SK-N-SH (cell line): ENCODE measurements at regions not wholly inside any gene's neighbourhood (a gene's known extent, or its start where the extent isn't known, plus 50 kb on each side); places are given as distances from the start of the nearest gene placed in this dataset.
"Not testable (repeated sequence)": the region's sequence is repeated elsewhere in the genome, so short reads cannot be mapped to it uniquely, and the experiment has no call there.

Experiments used
- ELF1 ChIP-seq: IDR thresholded peaks from 2 replicates; pipeline ENCODE4 v1.4.0; 2012
- EP300 ChIP-seq, 2 experiments: IDR thresholded peaks; 2 replicates each; pipeline versions ENCODE4 v1.4.0 to v1.6.1; 2012; ENCODE audit warnings: borderline replicate concordance in 1 of 2, low read depth in 1 of 2, low read length in 1 of 2
- NRF1 ChIP-seq: IDR thresholded peaks from 2 replicates; pipeline ENCODE4 v1.6.1; 2012; ENCODE audit warnings: low read depth, mild to moderate bottlenecking, low read length
- POLR2AphosphoS5 ChIP-seq: IDR thresholded peaks from 2 replicates; pipeline ENCODE4 v1.6.1; 2012; ENCODE audit warnings: low read depth, low read length
- RAD21 ChIP-seq: IDR thresholded peaks from 2 replicates; pipeline ENCODE4 v1.6.1; 2012; ENCODE audit warnings: mild to moderate bottlenecking, low read length
- TAF1 ChIP-seq: IDR thresholded peaks from 2 replicates; pipeline ENCODE4 v1.6.1; 2012; ENCODE audit warnings: low read depth, mild to moderate bottlenecking, low read length, moderate library complexity, borderline replicate concordance
- TEAD4 ChIP-seq: IDR thresholded peaks from 2 replicates; pipeline ENCODE4 v1.4.0; 2012; ENCODE audit warnings: mild to moderate bottlenecking, borderline replicate concordance; ENCODE audit not compliant: insufficient read depth
- TF ChIP-seq, protein P1 (sequence below): IDR thresholded peaks from 2 replicates; pipeline ENCODE4 v1.4.0; 2012; ENCODE audit warnings: low read depth, borderline replicate concordance
- TF ChIP-seq, protein P2 (sequence below): fragments of 150-350 bp; IDR thresholded peaks from 2 replicates; pipeline ENCODE4 v1.6.1; 2017; ENCODE audit warnings: antibody characterized with exemption, low read length, low read depth, borderline replicate concordance
- TF ChIP-seq, protein P3 (sequence below): fragments of 200-600 bp; sonication (generic); IDR thresholded peaks from 2 replicates; pipeline ENCODE4 v1.6.1; 2017; ENCODE audit warnings: antibody characterized with exemption, mild to moderate bottlenecking, moderate library complexity
- TF ChIP-seq, protein P4 (sequence below): IDR thresholded peaks from 2 replicates; pipeline ENCODE4; 2012
- TF ChIP-seq, protein P5 (sequence below): IDR thresholded peaks from 2 replicates; pipeline ENCODE4 v1.4.0; 2012; ENCODE audit warnings: low read depth
- TF ChIP-seq, protein P6 (sequence below): IDR thresholded peaks from 2 replicates; pipeline ENCODE4 v1.4.0; 2012; ENCODE audit warnings: low read depth, borderline replicate concordance

DNA sequence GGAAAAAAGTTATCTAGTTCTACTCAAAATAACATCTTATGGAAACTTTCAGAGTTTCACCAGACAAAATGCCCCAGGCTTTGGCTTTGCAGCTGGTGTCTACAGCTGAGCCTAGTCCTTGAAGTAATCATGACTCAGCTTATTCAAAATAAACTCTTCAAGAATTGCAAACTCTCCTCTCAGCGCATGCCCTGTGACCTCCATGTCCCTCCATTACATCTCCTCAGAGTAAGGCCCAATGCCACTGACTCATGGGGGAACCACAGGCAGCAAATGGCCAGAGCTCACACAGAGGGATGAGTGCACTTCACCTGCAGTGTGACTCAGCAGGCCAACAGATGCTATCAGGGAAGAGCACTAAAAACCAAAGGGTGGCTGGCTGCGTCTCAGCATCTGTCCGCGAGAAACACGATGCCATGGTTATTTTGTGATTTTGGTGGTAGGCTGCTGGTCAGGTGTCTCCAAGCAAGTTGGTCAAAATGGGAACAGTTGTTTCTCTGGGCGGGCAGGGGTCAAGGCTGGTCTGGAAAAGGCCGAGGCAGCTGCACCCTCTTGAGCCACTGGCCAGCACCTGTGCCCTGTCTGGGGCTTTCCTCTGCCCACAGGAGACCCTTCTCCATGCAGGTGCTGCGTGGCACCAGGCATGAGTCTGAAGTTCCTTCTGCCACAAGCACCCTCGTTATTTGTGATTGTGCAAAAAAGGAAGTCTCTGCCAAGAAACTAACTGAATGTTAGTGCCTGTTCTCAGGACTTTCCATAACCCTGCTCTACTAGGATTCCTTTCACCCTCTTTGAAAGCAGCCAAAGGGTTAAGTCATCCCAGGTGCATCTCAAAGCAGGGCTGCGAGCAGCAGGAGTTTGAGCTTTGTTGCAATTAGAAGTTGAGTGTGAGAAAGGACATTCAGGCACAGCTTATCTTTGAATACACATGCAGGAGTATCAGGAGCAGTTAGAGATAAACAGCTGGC, 118.1 kb upstream of the PLGLB2 start:
- TF ChIP-seq, protein P1, sequence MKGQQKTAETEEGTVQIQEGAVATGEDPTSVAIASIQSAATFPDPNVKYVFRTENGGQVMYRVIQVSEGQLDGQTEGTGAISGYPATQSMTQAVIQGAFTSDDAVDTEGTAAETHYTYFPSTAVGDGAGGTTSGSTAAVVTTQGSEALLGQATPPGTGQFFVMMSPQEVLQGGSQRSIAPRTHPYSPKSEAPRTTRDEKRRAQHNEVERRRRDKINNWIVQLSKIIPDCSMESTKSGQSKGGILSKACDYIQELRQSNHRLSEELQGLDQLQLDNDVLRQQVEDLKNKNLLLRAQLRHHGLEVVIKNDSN: not testable (repeated sequence)
- TF ChIP-seq, protein P2, sequence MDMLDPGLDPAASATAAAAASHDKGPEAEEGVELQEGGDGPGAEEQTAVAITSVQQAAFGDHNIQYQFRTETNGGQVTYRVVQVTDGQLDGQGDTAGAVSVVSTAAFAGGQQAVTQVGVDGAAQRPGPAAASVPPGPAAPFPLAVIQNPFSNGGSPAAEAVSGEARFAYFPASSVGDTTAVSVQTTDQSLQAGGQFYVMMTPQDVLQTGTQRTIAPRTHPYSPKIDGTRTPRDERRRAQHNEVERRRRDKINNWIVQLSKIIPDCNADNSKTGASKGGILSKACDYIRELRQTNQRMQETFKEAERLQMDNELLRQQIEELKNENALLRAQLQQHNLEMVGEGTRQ: not testable (repeated sequence)
- TF ChIP-seq RAD21; TAF1; POLR2AphosphoS5; EP300 (IDR thresholded peaks at IDR 0.05; ENCODE audit: borderline replicate concordance in 1 of 2, low read depth in 1 of 2, low read length in 1 of 2); NRF1; ELF1; TEAD4: not testable (repeated sequence)
- TF ChIP-seq, protein P3, sequence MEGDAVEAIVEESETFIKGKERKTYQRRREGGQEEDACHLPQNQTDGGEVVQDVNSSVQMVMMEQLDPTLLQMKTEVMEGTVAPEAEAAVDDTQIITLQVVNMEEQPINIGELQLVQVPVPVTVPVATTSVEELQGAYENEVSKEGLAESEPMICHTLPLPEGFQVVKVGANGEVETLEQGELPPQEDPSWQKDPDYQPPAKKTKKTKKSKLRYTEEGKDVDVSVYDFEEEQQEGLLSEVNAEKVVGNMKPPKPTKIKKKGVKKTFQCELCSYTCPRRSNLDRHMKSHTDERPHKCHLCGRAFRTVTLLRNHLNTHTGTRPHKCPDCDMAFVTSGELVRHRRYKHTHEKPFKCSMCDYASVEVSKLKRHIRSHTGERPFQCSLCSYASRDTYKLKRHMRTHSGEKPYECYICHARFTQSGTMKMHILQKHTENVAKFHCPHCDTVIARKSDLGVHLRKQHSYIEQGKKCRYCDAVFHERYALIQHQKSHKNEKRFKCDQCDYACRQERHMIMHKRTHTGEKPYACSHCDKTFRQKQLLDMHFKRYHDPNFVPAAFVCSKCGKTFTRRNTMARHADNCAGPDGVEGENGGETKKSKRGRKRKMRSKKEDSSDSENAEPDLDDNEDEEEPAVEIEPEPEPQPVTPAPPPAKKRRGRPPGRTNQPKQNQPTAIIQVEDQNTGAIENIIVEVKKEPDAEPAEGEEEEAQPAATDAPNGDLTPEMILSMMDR: not testable (repeated sequence)
- TF ChIP-seq, protein P4, sequence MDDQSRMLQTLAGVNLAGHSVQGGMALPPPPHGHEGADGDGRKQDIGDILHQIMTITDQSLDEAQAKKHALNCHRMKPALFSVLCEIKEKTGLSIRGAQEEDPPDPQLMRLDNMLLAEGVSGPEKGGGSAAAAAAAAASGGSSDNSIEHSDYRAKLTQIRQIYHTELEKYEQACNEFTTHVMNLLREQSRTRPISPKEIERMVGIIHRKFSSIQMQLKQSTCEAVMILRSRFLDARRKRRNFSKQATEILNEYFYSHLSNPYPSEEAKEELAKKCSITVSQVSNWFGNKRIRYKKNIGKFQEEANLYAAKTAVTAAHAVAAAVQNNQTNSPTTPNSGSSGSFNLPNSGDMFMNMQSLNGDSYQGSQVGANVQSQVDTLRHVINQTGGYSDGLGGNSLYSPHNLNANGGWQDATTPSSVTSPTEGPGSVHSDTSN: not testable (repeated sequence)
- TF ChIP-seq, protein P5, sequence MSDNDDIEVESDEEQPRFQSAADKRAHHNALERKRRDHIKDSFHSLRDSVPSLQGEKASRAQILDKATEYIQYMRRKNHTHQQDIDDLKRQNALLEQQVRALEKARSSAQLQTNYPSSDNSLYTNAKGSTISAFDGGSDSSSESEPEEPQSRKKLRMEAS: not testable (repeated sequence)
- TF ChIP-seq, protein P6, sequence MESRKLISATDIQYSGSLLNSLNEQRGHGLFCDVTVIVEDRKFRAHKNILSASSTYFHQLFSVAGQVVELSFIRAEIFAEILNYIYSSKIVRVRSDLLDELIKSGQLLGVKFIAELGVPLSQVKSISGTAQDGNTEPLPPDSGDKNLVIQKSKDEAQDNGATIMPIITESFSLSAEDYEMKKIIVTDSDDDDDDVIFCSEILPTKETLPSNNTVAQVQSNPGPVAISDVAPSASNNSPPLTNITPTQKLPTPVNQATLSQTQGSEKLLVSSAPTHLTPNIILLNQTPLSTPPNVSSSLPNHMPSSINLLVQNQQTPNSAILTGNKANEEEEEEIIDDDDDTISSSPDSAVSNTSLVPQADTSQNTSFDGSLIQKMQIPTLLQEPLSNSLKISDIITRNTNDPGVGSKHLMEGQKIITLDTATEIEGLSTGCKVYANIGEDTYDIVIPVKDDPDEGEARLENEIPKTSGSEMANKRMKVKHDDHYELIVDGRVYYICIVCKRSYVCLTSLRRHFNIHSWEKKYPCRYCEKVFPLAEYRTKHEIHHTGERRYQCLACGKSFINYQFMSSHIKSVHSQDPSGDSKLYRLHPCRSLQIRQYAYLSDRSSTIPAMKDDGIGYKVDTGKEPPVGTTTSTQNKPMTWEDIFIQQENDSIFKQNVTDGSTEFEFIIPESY: not testable (repeated sequence)
